Body of pancreas (tissue), 4 donors: ENCODE measurements at regions not wholly inside any gene's neighbourhood (a gene's known extent, or its start where the extent isn't known, plus 50 kb on each side); places are given as distances from the start of the nearest gene placed in this dataset.

ENCODE experiments used
- ATAC-seq: fragments of 150-250 bp; one replicate; pipeline ENCODE4 v1.9.1; 2016
- DNase-seq, 4 donors: peaks; one replicate each; pipeline ENCODE4 v3.0.0-alpha.2; 2019
- H3K27ac ChIP-seq, 4 donors: fragments of 200-600 bp; sonication (generic); 1 replicate in 3 of 4; 2 replicates in 1 of 4; pipeline versions ENCODE4 v1.5.1 to v1.6.1; 2016 to 2019; ENCODE audit warnings: mild to moderate bottlenecking in 1 of 4, mixed read lengths in 1 of 4, moderate library complexity in 1 of 4
- H3K27me3 ChIP-seq, 2 donors: fragments of 200-600 bp; sonication (generic); one replicate each; pipeline ENCODE4 v1.6.0; 2016; ENCODE audit warnings: mild to moderate bottlenecking in 1 of 2
- H3K36me3 ChIP-seq, 2 donors: fragments of 200-600 bp; sonication (generic); replicated peaks in 1 of 2; 2 replicates each; pipeline ENCODE4 v1.5.1; 2016; ENCODE audit warnings: low read depth in 2 of 2; ENCODE audit not compliant: insufficient read depth in 1 of 2
- H3K4me1 ChIP-seq: fragments of 200-600 bp; sonication (generic); one replicate; pipeline ENCODE4 v1.6.0; 2016
- H3K4me3 ChIP-seq, 2 donors: fragments of 200-600 bp; sonication (generic); 1 replicate in 1 of 2; 2 replicates in 1 of 2; pipeline ENCODE4 v1.5.1; 2016 to 2019
- H3K9me3 ChIP-seq, 3 donors: fragments of 200-600 bp; sonication (generic); 1 replicate in 2 of 3; 2 replicates in 1 of 3; pipeline ENCODE4 v1.5.1; 2016
- POLR2A ChIP-seq, 3 donors: fragments of 450-650 bp; IDR thresholded peaks; one replicate each; pipeline ENCODE4 v1.6.1; 2016; ENCODE audit warnings: antibody characterized with exemption in 3 of 3, mild to moderate bottlenecking in 2 of 3
- WGBS, 2 donors: methylation state at CpG; one replicate each; pipeline ENCODE4 v1.1.5; 2017; 5-methylcytosine and 5-hydroxymethylcytosine counted together
- intact Hi-C: fragments of 100-400 bp; cut with DNase I; formaldehyde crosslinking; loops from one replicate; pipeline ENCODE4 v1.15.1; 2023
- TF ChIP-seq, protein P1 (sequence below), 7 experiments: fragments of 450-650 bp in 4 of 7; fragments of 200-600 bp in 3 of 7; sonication (generic) in 3 of 7; IDR thresholded peaks; one replicate each; pipeline ENCODE4 v1.5.1; 2016 to 2019; ENCODE audit warnings: antibody characterized with exemption in 7 of 7

DNA sequence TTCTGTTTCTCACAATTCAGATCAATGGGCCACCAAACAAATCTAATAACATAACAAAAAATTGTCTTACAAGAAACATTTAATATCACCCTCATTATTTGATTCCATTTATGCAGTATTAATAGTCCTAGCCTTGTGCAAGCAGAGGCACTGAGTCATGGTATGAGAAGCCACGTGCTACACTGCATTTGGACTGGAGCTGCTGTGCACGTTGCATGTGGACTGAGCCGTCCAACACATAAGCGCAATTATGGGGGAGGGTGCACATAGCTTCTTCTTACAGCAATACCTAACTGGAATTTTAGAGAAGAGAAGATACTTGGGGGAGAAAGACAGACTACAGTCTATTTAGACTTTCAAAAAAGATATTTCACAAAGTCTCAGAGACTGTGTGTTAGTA, 329.6 kb upstream of the ID2 start:
- Histone ChIP-seq H3K36me3 (no peaks in the 10 kb centered on the region), H3K9me3 (no peaks in the 10 kb centered on the region), H3K27ac (no peak overlapping the region), H3K4me3 (no peak overlapping the region), H3K4me1 (no peaks in the 10 kb centered on the region), H3K27me3 (no peaks in the 10 kb centered on the region)
- DNase-seq (no peak), ATAC-seq (no peak)
- TF ChIP-seq, protein P1, sequence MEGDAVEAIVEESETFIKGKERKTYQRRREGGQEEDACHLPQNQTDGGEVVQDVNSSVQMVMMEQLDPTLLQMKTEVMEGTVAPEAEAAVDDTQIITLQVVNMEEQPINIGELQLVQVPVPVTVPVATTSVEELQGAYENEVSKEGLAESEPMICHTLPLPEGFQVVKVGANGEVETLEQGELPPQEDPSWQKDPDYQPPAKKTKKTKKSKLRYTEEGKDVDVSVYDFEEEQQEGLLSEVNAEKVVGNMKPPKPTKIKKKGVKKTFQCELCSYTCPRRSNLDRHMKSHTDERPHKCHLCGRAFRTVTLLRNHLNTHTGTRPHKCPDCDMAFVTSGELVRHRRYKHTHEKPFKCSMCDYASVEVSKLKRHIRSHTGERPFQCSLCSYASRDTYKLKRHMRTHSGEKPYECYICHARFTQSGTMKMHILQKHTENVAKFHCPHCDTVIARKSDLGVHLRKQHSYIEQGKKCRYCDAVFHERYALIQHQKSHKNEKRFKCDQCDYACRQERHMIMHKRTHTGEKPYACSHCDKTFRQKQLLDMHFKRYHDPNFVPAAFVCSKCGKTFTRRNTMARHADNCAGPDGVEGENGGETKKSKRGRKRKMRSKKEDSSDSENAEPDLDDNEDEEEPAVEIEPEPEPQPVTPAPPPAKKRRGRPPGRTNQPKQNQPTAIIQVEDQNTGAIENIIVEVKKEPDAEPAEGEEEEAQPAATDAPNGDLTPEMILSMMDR (IDR thresholded peaks at IDR 0.05), result no peak
- TF ChIP-seq POLR2A (IDR thresholded peaks at IDR 0.05), result no peak
- intact Hi-C loops, result no loop called here
- 83 to 91% methylated on average over 4 of the region's 4 CpGs for WGBS, 2 donors

DNA sequence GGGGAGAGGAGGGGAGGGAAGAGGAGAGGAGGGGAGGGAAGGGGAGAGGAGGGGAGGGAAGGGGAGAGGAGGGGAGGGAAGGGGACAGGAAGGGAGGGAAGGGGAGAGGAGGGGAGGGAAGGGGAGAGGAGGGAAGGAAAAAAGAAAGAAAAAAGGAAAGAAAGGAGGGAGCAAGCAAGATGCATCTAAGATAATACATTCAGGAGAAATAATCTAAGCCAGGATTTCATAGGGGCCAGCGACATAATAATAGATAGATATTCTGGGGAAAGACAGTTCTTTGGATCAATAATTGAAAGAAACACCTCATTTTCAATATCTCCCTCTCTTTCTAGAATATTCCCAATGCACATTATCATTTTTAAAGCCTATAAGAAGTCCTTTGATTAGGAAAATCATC, 328.9 kb upstream of the ID2 start:
- no peak overlapping the region for H3K4me3 ChIP-seq
- no peaks in the 10 kb centered on the region for H3K9me3 ChIP-seq
- intact Hi-C loops, result no loop called here
- ATAC-seq (no peak), DNase-seq (no peak)
- H3K27me3 ChIP-seq, result no peaks in the 10 kb centered on the region
- TF ChIP-seq POLR2A (IDR thresholded peaks at IDR 0.05), result no peak
- TF ChIP-seq, protein P1 (IDR thresholded peaks at IDR 0.05), result no peak
- H3K4me1 ChIP-seq, result no peaks in the 10 kb centered on the region
- H3K36me3 ChIP-seq, result no peaks in the 10 kb centered on the region
- WGBS, 2 donors, result 94 to 100% methylated on average over 1 of the region's 1 CpG
- H3K27ac ChIP-seq, result no peak overlapping the region

DNA sequence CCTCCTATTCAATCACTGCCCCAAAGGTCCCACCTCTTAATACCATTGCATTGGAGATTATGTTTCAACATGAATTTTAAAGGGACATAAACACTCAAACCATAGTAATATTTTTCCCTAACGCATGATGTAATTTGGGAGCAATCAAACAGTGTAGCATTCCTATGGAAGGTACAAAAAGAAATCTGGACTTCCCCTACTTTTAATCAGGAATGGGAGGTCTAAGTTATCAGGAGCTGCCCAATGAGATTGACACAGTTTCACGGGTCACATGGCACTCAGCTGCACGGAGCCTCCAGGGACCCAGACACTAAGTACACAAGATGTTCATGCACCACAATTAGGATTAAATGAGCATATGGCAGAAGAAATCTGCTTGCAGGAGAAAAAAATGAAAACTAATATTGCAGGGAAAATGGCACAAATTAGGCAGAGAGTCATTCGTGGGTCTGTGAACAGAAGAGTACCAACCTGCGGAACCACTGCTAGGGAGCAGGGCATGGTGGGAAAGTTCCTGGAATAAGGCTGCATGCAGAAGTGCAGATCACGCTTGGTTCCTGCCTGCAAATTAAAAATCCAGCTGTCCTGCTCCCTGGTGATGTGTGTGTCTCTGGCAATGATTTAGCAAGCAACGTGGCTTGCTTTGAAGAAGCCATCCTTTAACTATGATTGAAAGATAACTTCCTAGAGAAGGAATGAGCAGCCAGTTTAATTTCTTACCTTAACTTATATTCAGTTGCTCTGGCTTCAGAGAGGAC, 326.6 kb upstream of the ID2 start:
- no peak overlapping the region for H3K4me3 ChIP-seq
- no peaks in the 10 kb centered on the region for H3K27me3 ChIP-seq
- no peaks in the 10 kb centered on the region for H3K9me3 ChIP-seq
- 60 to 66% methylated on average over 7 of the region's 7 CpGs for WGBS, 2 donors
- no peaks in the 10 kb centered on the region for H3K4me1 ChIP-seq
- H3K27ac ChIP-seq, result no peak overlapping the region
- DNase-seq, result no peak
- no peak for TF ChIP-seq POLR2A (IDR thresholded peaks at IDR 0.05)
- TF ChIP-seq, protein P1 (IDR thresholded peaks at IDR 0.05), result no peak
- intact Hi-C loops, result no loop called here
- no peak for ATAC-seq
- H3K36me3 ChIP-seq, result no peaks in the 10 kb centered on the region

DNA sequence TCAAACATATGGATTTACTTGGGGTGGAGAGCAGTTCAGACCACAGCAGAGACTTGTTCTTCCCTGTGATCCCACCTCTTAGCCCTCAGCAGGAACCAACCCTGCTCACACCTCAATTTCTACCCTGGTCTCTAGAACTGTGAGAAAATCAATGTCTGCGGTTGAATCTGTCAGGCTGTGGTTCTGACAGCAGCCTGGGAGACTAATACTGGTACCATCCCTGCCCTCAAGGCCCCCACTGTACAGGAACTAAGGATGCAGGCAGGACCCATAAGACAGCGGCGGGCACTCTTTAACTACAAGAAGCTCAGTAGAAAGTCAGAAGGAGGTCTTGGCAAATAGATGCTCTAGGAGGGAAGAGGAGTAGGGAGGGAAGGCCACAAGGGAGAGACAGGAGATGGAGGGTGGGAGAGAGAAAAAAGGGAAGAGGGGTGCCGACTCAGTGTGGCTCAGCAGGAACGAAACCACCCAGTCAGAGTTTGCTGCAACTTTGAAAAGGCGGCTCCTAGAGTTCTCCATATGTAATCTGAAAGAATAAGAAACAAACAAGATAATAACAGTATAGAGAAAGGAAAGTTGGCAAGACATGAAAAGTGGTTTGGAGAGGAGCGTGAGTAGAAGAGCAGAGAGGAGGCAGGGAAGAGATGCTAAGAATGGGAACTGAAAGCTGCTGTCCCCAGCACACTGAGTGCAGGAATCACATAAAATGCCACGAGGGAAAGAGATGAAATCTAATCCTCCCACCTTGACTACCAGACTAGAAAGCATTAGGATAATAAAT, 323.9 kb upstream of the ID2 start:
- TF ChIP-seq POLR2A (IDR thresholded peaks at IDR 0.05), result no peak
- TF ChIP-seq, protein P1 (IDR thresholded peaks at IDR 0.05), result no peak
- no peaks in the 10 kb centered on the region for H3K4me1 ChIP-seq
- H3K27me3 ChIP-seq, result no peaks in the 10 kb centered on the region
- no peak overlapping the region for H3K4me3 ChIP-seq
- ATAC-seq (no peak), DNase-seq (no peak)
- H3K27ac ChIP-seq, result no peak overlapping the region
- no peaks in the 10 kb centered on the region for H3K36me3 ChIP-seq
- no peaks in the 10 kb centered on the region for H3K9me3 ChIP-seq
- 83 to 84% methylated on average over 8 of the region's 8 CpGs for WGBS, 2 donors
- intact Hi-C loops, result no loop called here
